GM21360 (cell line): ENCODE measurements at regions not wholly inside any gene's neighbourhood (a gene's known extent, or its start where the extent isn't known, plus 50 kb on each side); places are given as distances from the start of the nearest gene placed in this dataset.
A peak's percentile ranks its signal among the peaks of the same experiment; 100 is the strongest.

Source experiments
- ATAC-seq: cut with Tn5 transposase; IDR thresholded peaks from one replicate; pipeline ENCODE4 v1.9.1; 2021; ENCODE audit warnings: mild to moderate bottlenecking, moderate library complexity; ENCODE audit not compliant: unreplicated experiment

- no peak for ATAC-seq
Observed at GRCh38 chr14:96979611-96980074, 182.5 kb downstream of the VRK1 start.

GRCh38 chr14:96980835-96981234, 183.7 kb downstream of the VRK1 start:
- ATAC-seq, result no peak

- ATAC-seq, result no peak
Observed at GRCh38 chr14:96986256-96987085, 189.3 kb downstream of the VRK1 start.

- no peak for ATAC-seq
Observed at GRCh38 chr14:96987086-96987474, 189.9 kb downstream of the VRK1 start.

- no peak for ATAC-seq
Observed at GRCh38 chr14:96987771-96988170, 190.6 kb downstream of the VRK1 start.

- no peak for ATAC-seq
Observed at GRCh38 chr14:96989306-96989705, 192.1 kb downstream of the VRK1 start.

GRCh38 chr14:96991226-96991625, 194.0 kb downstream of the VRK1 start:
- no peak for ATAC-seq

- ATAC-seq, result no peak
Observed at GRCh38 chr14:96994999-96995398, 197.8 kb downstream of the VRK1 start.

- ATAC-seq, result no peak
Observed at GRCh38 chr14:96997269-96997668, 200.1 kb downstream of the VRK1 start.

GRCh38 chr14:96997996-96998395, 200.8 kb downstream of the VRK1 start:
- ATAC-seq, result no peak

GRCh38 chr14:96999654-97000155, 202.5 kb downstream of the VRK1 start:
- ATAC-seq, result no peak

- ATAC-seq, result no peak
Observed at GRCh38 chr14:97002454-97002853, 205.3 kb downstream of the VRK1 start.

- ATAC-seq, result no peak
Observed at GRCh38 chr14:97005934-97006333, 208.8 kb downstream of the VRK1 start.

- ATAC-seq, result no peak
Observed at GRCh38 chr14:97010491-97011160, 213.4 kb downstream of the VRK1 start.

GRCh38 chr14:97013878-97014277, 216.7 kb downstream of the VRK1 start:
- no peak for ATAC-seq

GRCh38 chr14:97021001-97021400, 223.8 kb downstream of the VRK1 start:
- no peak for ATAC-seq

- no peak for ATAC-seq
Observed at GRCh38 chr14:97021571-97022168, 224.5 kb downstream of the VRK1 start.

GRCh38 chr14:97022741-97023140, 225.6 kb downstream of the VRK1 start:
- no peak for ATAC-seq

GRCh38 chr14:97023871-97024270, 226.7 kb downstream of the VRK1 start:
- no peak for ATAC-seq

GRCh38 chr14:97024300-97024699, 227.1 kb downstream of the VRK1 start:
- no peak for ATAC-seq

- ATAC-seq, result peak; percentile 65
Observed at GRCh38 chr14:97025722-97026121, 228.5 kb downstream of the VRK1 start.
